Peyer's patch (tissue), 4 donors: ENCODE measurements at regions not wholly inside any gene's neighbourhood (a gene's known extent, or its start where the extent isn't known, plus 50 kb on each side); places are given as distances from the start of the nearest gene placed in this dataset.
"Not testable (repeated sequence)": the region's sequence is repeated elsewhere in the genome, so short reads cannot be mapped to it uniquely, and the experiment has no call there.

Source experiments
- DNase-seq, 3 donors: peaks; one replicate each; pipeline ENCODE4 v3.0.0-alpha.2; 2017 to 2019
- H3K27ac ChIP-seq, 4 donors: fragments of 200-600 bp; sonication (generic); one replicate each; pipeline ENCODE4 v1.5.1; 2016 to 2019
- H3K27me3 ChIP-seq, 2 donors: fragments of 200-600 bp; sonication (generic); one replicate each; pipeline ENCODE4 v1.5.1; 2019
- H3K36me3 ChIP-seq, 3 donors: fragments of 200-600 bp; sonication (generic); one replicate each; pipeline ENCODE4 v1.5.1; 2016 to 2019
- H3K4me1 ChIP-seq, 4 donors: fragments of 200-600 bp; sonication (generic); one replicate each; pipeline ENCODE4 v1.5.1; 2016 to 2019
- H3K4me3 ChIP-seq, 4 donors: fragments of 200-600 bp; sonication (generic); 1 replicate in 3 of 4; 2 replicates in 1 of 4; pipeline ENCODE4 v1.5.1; 2016 to 2019; ENCODE audit warnings: mild to moderate bottlenecking in 1 of 4
- H3K9me3 ChIP-seq, 4 donors: fragments of 200-600 bp; sonication (generic); one replicate each; pipeline ENCODE4 v1.5.1; 2016 to 2019; ENCODE audit warnings: mild to moderate bottlenecking in 1 of 4
- CTCF ChIP-seq, 6 experiments: fragments of 450-650 bp in 4 of 6; fragments of 200-600 bp in 2 of 6; sonication (generic) in 1 of 6; IDR thresholded peaks; one replicate each; pipeline ENCODE4 v1.5.1; 2017 to 2019; ENCODE audit warnings: antibody characterized with exemption in 6 of 6, mild to moderate bottlenecking in 3 of 6, moderate library complexity in 1 of 6
- POLR2A ChIP-seq, 2 donors: fragments of 450-650 bp; IDR thresholded peaks; one replicate each; pipeline ENCODE4 v1.5.1; 2017; ENCODE audit warnings: antibody characterized with exemption in 2 of 2, mild to moderate bottlenecking in 2 of 2, moderate library complexity in 2 of 2

DNA sequence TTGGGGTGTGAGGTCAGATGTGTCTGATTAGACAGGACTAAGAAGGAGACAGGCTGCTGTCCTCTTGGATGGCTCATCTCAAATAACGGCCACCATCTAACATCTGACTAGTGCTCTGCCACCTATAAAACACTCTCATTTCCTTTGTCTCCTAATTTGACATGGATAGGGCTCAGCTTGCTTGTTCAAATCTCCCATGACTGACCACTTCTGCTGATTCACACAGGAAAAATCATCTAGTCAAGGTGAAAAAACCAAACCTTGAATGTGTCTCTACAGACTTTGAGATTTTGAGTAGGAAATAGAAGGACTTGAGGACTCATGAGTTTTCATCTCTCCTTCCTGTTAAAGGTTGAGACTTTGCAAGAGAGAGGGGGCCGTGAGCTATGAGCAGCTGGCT lies 150.6 kb downstream of the IER5 start:
- DNase-seq: no peak
- H3K9me3 ChIP-seq: no peaks in the 10 kb centered on the region

GRCh38 chr1:181246320-181246719 lies 157.8 kb downstream of the IER5 start:
- not testable (repeated sequence) for H3K36me3 ChIP-seq, H3K9me3 ChIP-seq, H3K4me3 ChIP-seq, DNase-seq, H3K27me3 ChIP-seq, H3K27ac ChIP-seq, H3K4me1 ChIP-seq

More for the DNA sequence above, 150.6 kb downstream of the IER5 start:
- Histone ChIP-seq H3K27me3 (no peaks in the 10 kb centered on the region), H3K36me3 (no peaks in the 10 kb centered on the region), H3K4me1 (no peaks in the 10 kb centered on the region), H3K4me3 (no peak overlapping the region), H3K27ac (no peak overlapping the region)
- no peak for TF ChIP-seq CTCF (IDR thresholded peaks at IDR 0.05)
- no peak for TF ChIP-seq POLR2A (IDR thresholded peaks at IDR 0.05)

DNA sequence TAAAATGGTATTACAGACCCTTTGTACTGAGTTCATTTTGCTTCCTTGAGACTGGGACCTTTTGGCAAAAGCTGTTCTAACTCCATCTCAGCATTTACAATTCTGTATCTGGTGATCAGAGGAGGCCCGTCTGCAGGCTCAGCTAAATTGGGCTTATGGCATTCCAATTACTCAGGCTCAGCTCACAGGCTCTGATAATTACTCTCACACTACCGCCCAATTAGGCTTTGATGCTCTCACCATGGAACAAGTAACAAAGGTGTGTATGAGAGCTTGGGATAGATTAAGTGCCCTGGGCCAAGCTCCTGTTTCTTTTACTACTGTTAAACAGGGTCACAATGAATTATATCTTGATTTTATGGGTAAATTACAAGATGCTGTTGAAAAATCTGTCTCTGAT lies 159.9 kb downstream of the IER5 start:
- H3K4me1 ChIP-seq, DNase-seq, H3K36me3 ChIP-seq, H3K4me3 ChIP-seq, H3K27me3 ChIP-seq, H3K9me3 ChIP-seq, H3K27ac ChIP-seq: not testable (repeated sequence)

- H3K4me3 ChIP-seq: no peak overlapping the region
- H3K27ac ChIP-seq: no peak overlapping the region
- H3K9me3 ChIP-seq: no peaks in the 10 kb centered on the region
- no peaks in the 10 kb centered on the region for H3K36me3 ChIP-seq
- TF ChIP-seq POLR2A (IDR thresholded peaks at IDR 0.05) (no peak), CTCF (IDR thresholded peaks at IDR 0.05) (no peak)
- DNase-seq: no peak
- H3K4me1 ChIP-seq: no peaks in the 10 kb centered on the region
- no peaks in the 10 kb centered on the region for H3K27me3 ChIP-seq
These were observed 160.7 kb downstream of the IER5 start for GRCh38 chr1:181249186-181249585.

GRCh38 chr1:181250038-181250437 lies 161.5 kb downstream of the IER5 start:
- Histone ChIP-seq H3K27ac (no peak overlapping the region), H3K36me3 (no peaks in the 10 kb centered on the region), H3K27me3 (no peaks in the 10 kb centered on the region), H3K4me1 (no peaks in the 10 kb centered on the region), H3K4me3 (no peak overlapping the region), H3K9me3 (no peaks in the 10 kb centered on the region)
- no peak for TF ChIP-seq POLR2A (IDR thresholded peaks at IDR 0.05)
- no peak for TF ChIP-seq CTCF (IDR thresholded peaks at IDR 0.05)
- no peak for DNase-seq

GRCh38 chr1:181251001-181251712 lies 162.7 kb downstream of the IER5 start:
- no peaks in the 10 kb centered on the region for H3K27me3 ChIP-seq
- no peaks in the 10 kb centered on the region for H3K4me1 ChIP-seq
- no peak overlapping the region for H3K4me3 ChIP-seq
- H3K9me3 ChIP-seq: peaks cover 0 to 3% (median 0%) of the 10 kb centered on the region in 4 donors
- no peak for TF ChIP-seq CTCF (IDR thresholded peaks at IDR 0.05)
- no peak for TF ChIP-seq POLR2A (IDR thresholded peaks at IDR 0.05)
- H3K36me3 ChIP-seq: no peaks in the 10 kb centered on the region
- no peak for DNase-seq
- no peak overlapping the region for H3K27ac ChIP-seq

GRCh38 chr1:181251713-181252075 lies 163.2 kb downstream of the IER5 start:
- H3K4me1 ChIP-seq: no peaks in the 10 kb centered on the region
- H3K27ac ChIP-seq: no peak overlapping the region
- no peaks in the 10 kb centered on the region for H3K36me3 ChIP-seq
- TF ChIP-seq CTCF (IDR thresholded peaks at IDR 0.05): no peak
- TF ChIP-seq POLR2A (IDR thresholded peaks at IDR 0.05): no peak
- peaks cover 0 to 3% (median 0%) of the 10 kb centered on the region in 4 donors for H3K9me3 ChIP-seq
- no peak overlapping the region for H3K4me3 ChIP-seq
- H3K27me3 ChIP-seq: no peaks in the 10 kb centered on the region
- no peak for DNase-seq

- not testable (repeated sequence) for H3K27me3 ChIP-seq, H3K4me3 ChIP-seq, DNase-seq, H3K27ac ChIP-seq, H3K36me3 ChIP-seq, H3K4me1 ChIP-seq, H3K9me3 ChIP-seq
These were observed 165.1 kb downstream of the IER5 start for GRCh38 chr1:181253601-181254000.
